ENCODE measurements at regions not wholly inside any gene's neighbourhood (a gene's known extent, or its start where the extent isn't known, plus 50 kb on each side); places are given as distances from the start of the nearest gene placed in this dataset.

GRCh38 chr4:185890196-185890595 is 78.2 kb upstream of the SORBS2 start:
- Histone ChIP-seq H3K27ac (no peak overlapping the region), H3K4me3 (no peak overlapping the region)
- no peak for TF ChIP-seq CTCF (IDR thresholded peaks at IDR 0.05)
- no peak for DNase-seq (ENCODE audit: low spot score)

GRCh38 chr4:185892165-185892564 is 80.2 kb upstream of the SORBS2 start:
- Histone ChIP-seq H3K27ac (no peak overlapping the region), H3K4me3 (no peak overlapping the region)
- no peak for DNase-seq (ENCODE audit: low spot score)
- no peak for TF ChIP-seq CTCF (IDR thresholded peaks at IDR 0.05)

GRCh38 chr4:185893500-185893899 is 81.5 kb upstream of the SORBS2 start:
- no peak for DNase-seq (ENCODE audit: low spot score)
- no peak overlapping the region for H3K4me3 ChIP-seq
- H3K27ac ChIP-seq: no peak overlapping the region
- no peak for TF ChIP-seq CTCF (IDR thresholded peaks at IDR 0.05)

GRCh38 chr4:185894481-185894880 is 82.5 kb upstream of the SORBS2 start:
- DNase-seq (ENCODE audit: low spot score): no peak
- Histone ChIP-seq H3K4me3 (no peak overlapping the region), H3K27ac (no peak overlapping the region)
- no peak for TF ChIP-seq CTCF (IDR thresholded peaks at IDR 0.05)

GRCh38 chr4:185895351-185895750 is 83.4 kb upstream of the SORBS2 start:
- Histone ChIP-seq H3K27ac (no peak overlapping the region), H3K4me3 (no peak overlapping the region)
- TF ChIP-seq CTCF (IDR thresholded peaks at IDR 0.05): no peak
- no peak for DNase-seq (ENCODE audit: low spot score)

GRCh38 chr4:185895866-185896265 is 83.9 kb upstream of the SORBS2 start:
- TF ChIP-seq CTCF (IDR thresholded peaks at IDR 0.05): no peak
- H3K4me3 ChIP-seq: no peak overlapping the region
- no peak overlapping the region for H3K27ac ChIP-seq
- no peak for DNase-seq (ENCODE audit: low spot score)

- TF ChIP-seq CTCF (IDR thresholded peaks at IDR 0.05): no peak
- no peak for DNase-seq (ENCODE audit: low spot score)
- H3K4me3 ChIP-seq: no peak overlapping the region
These were observed 85.0 kb upstream of the SORBS2 start for GRCh38 chr4:185896817-185897488.

More at GRCh38 chr4:185896817-185897488, 85.0 kb upstream of the SORBS2 start:
- no peak overlapping the region for H3K27ac ChIP-seq
